Activated CD4-positive, alpha-beta T cell treated with anti-CD3 and anti-CD28 coated beads, Interleukin-2, Interleukin-4, amounts not matched to agents 100 ng/mL and 50 ng/mL, durations not matched to agents 16 hours and 8 hours (primary cell): ENCODE measurements at regions not wholly inside any gene's neighbourhood (a gene's known extent, or its start where the extent isn't known, plus 50 kb on each side); places are given as distances from the start of the nearest gene placed in this dataset.

Experiments used
- DNase-seq: peaks from one replicate; pipeline ENCODE4 v3.0.0-alpha.2; 2020; ENCODE audit warnings: low spot score

DNA sequence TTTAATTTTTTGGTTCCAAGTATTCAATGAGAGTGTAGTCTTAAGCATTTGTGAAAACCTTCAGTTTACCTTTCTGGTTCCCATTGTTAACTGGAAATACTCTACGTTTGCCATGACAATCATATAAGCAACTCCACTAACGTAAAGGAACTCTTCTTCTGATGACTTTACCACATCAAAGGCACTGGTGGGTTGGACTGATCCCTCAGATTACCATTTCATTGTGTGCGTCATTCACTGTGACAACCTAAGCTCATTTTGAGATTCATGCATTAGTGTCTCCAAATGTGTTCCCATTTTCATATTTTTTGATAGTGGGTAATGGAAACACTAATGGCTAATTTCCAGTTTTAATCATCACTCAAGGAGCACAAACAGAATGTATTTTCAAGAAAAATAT lies 119.9 kb upstream of the COL1A2 start:
- DNase-seq, result peak; percentile 8

DNA sequence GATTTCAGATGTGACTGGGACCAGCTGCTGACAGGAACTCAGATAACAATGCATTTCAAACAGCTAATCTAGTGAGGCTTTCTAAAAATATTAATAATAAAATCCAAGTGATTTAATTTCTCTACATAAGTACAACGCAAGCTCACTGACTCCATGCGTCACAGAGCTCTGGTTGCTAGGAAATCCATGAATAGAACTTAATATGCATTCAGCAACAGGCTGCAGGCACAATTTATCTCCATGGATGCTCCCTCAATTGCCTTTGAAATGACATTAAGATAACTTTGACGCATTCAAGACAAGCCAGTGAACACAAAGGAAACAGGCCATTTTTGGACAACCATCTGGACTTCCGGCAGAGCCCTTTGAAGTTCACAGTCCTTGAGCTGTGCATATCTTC lies 118.7 kb upstream of the COL1A2 start:
- DNase-seq, result no peak

DNA sequence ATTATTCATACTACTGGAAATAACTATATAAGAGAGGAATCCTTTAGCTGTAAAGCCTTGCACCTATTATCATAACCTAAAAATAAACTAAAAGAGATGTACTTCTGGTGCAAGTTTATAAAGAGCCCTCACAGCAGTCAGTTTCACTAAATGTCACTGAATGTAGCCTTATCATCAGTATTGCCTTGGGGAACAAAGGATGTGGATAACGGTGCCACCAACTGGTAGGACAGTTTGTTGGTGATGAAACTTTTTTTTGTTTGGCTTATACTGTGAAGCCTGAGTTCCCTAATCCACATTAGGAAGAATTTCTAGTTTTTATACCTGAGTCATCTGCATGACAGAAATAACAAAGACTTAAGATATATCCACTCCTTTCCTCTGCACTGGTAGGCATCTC lies 117.9 kb upstream of the COL1A2 start:
- no peak for DNase-seq

- DNase-seq, result no peak
Measured at GRCh38 chr7:94277236-94277635, 117.5 kb upstream of the COL1A2 start.

- no peak for DNase-seq
Measured at GRCh38 chr7:94280851-94281250, 113.8 kb upstream of the COL1A2 start.

GRCh38 chr7:94284104-94284503 lies 110.6 kb upstream of the COL1A2 start:
- no peak for DNase-seq

GRCh38 chr7:94286111-94286510 lies 108.6 kb upstream of the COL1A2 start:
- DNase-seq, result no peak

GRCh38 chr7:94288096-94288495 lies 106.6 kb upstream of the COL1A2 start:
- DNase-seq, result no peak

DNA sequence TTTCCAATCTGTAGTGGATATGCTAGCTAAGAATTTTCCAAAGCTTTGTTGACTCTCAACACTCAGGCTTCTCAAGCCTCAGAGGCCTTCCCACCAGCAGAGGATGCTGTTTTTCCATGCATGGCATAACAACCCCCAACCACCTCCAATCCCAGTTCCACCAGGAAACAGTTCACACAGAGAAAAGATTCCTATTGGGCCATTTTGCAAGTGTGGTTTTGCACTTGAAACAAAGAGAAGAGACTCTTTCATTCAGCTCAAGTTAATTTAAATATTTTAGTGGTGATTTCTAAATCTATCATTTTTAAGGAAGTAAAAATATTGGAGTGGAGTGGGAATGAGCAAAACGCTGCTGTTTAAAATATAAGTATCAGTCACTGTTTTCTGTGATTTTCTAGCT lies 105.6 kb upstream of the COL1A2 start:
- DNase-seq, result no peak

- DNase-seq, result no peak
Measured at GRCh38 chr7:94294471-94295131, 100.1 kb upstream of the COL1A2 start.

DNA sequence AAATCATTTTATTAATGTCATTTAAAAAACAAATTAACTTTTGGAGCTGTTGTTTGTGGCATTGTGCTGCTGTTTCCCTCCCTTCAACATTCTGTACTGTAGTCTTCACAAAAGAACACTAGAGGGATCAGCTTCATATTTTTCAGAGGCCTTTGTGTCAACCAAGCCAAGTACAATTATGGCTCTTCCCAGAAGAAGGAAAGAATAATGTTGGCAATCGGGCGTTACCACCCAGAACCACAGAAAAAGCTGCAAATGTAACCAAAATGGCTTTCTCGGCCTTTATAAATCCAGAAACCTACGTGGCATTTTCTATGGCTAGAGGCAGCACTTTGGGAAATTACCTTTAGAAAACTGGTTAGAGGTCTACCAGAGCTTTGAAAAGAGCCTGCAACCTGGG lies 98.8 kb upstream of the COL1A2 start:
- DNase-seq, result no peak

DNA sequence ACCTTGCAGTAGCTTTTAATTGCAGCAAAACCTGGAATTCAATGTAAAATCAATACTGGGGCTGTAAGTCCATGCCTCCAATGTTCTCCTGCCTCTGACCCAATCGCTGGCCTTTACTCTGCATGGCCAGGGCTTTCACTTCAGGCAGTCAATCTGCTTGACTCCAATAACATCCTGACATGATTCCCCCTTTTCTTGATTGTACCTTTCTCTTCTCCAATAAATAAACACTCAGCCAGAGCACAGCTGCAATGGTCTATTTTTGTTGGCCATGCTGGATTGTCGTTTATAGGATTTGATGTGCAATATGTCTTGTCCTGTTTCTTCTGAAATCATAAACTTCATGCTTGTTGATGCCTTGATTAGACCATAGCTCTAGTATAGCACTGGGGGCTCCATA lies 97.8 kb upstream of the COL1A2 start:
- no peak for DNase-seq

DNA sequence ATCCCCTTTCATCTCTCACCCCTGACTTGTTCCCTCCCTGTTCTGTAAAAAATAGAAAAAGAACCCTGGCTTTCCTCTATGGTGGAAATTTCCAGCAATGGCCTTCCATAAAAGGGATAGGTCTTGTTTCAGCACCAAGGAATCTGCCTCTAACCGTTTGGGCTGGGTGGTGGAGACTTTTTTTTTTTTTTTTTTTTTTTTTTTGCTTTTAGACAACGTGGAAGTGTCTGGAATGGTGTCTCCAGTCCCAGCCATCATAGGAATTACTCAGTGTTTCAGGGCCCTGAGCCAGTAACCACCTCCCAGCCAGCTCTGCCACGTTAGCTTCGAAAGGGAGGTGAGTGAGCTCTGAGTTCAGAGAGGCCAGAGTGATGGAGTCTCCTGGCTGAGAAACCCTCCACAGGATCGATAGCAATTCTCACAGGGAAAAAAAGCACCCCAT lies 97.3 kb upstream of the COL1A2 start:
- no peak for DNase-seq

DNA sequence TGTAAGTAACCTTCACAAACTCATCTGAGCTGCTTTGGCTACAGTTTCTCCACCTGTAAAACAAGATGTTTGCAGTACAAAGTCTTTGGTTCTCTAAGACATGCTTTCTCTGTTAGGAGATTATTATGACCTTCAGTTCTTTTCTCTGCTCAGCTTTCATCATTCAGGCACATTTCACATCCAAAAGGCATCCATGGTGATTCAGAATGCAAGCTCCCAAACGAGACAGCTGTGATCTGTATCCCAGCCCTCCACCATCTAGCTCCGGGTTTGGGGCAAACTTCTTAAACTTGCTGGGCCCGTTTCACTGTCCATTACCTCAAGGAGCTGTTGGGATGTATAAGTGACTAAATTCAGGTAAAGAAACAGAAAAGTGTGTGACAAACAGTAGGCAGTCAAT lies 95.8 kb upstream of the COL1A2 start:
- no peak for DNase-seq

DNA sequence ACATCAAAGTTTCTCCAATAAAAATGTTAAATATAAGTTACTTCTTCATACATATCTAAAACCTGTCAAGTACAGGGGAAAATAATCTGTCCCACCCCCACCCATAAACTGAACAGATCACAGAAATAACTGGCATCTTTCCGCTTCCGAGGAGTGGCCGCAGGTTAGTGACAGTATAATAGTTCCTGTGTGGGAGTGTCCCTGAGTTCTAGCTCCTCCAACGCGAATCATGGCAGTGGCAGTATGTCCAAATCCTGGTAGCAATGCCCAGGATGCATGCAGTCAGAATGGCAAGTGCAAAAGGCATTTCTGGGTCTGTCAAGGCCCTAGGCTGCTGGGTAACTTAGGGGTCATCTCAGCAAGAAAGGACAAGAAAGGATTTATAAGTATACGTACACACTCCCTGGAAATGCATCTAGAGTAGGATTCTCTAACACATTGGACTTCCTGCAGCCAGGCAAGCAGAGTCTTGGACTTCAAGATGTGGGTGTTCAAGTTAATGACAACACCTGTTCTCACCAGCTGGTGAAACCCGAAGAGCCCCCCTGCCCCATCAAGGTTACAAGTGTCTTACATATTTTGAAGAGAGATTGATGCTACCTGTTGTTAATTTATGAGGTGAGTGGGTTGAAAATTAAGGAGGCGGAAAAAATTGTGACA lies 94.4 kb upstream of the COL1A2 start:
- DNase-seq, result no peak

- no peak for DNase-seq
Measured at GRCh38 chr7:94301024-94301586, 93.6 kb upstream of the COL1A2 start.

DNA sequence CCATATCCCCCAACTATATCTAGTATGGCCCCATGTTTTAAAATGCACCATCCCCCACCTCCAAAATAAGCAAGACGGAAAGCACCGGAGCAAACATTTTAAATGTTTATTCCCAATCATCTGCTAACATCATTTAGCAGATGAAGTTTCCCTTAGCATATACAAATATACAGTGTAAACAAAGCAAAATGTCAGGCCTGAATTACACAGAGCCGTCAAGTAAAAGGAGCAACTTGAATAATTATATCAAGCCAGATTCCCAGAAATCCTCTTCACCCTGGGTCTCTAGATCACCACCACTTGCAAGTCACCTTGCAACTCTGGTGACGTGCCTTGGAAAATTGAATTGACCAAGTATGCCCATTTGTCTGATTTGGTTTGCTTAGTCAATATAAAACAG lies 91.6 kb upstream of the COL1A2 start:
- DNase-seq, result no peak

GRCh38 chr7:94303695-94304094 lies 91.0 kb upstream of the COL1A2 start:
- no peak for DNase-seq

- no peak for DNase-seq
Measured at GRCh38 chr7:94304878-94305277, 89.8 kb upstream of the COL1A2 start.

GRCh38 chr7:94305836-94306235 lies 88.9 kb upstream of the COL1A2 start:
- no peak for DNase-seq

GRCh38 chr7:94307399-94308048 lies 87.2 kb upstream of the COL1A2 start:
- DNase-seq, result no peak

DNA sequence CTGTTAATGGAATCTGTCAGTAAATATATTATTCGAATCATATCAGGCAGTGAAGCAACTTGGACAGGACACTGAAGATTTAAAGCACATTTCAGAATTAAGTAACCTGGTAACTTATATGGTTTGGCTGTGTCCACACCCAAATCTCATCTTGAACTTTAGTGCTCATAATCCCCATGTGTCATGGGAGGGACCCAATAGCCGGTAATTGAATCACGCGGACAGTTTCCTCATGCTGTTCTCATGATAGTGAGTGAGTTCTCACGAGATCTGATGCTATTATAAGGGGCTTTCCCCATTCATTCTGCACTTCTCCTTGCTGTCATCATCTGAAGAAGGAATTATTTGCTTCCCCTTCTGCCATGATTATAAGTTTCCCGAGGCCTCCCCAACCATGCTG lies 83.2 kb upstream of the COL1A2 start:
- no peak for DNase-seq

DNA sequence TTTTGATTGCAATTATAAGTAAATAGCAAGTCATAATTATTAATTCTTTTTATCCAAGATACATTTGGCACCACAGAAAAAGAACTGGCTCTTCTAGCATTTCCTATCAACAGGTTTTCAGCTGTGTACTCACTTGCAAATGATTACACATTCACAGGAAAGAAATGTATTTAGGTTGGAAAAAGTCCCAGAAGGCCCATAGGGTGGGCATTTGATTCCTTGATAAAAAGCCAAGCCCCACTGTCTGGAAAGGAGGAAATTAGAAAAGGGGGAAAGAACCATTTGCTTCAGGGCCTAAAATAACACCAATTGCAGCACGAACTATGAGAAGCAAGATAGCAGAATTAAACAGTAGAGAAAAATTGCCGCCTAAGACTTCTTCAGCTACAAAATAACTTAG lies 80.8 kb upstream of the COL1A2 start:
- DNase-seq, result no peak
